Bronchial epithelial cell (primary cell): ENCODE measurements at regions not wholly inside any gene's neighbourhood (a gene's known extent, or its start where the extent isn't known, plus 50 kb on each side); places are given as distances from the start of the nearest gene placed in this dataset.

Source experiments
- DNase-seq: peaks from one replicate; pipeline ENCODE4 v3.0.0-alpha.2; 2010; ENCODE audit warnings: low read depth
- FAIRE-seq: peaks from 2 replicates; lab custom pipeline; 2011; peaks lifted over from hg19 to GRCh38; lab: Jason Lieb, UNC
- H3K27me3 ChIP-seq: 2 replicates; pipeline ENCODE4 v1.5.1; 2011; ENCODE audit warnings: low read length; ENCODE audit not compliant: control insufficient read depth, insufficient read depth
- H3K36me3 ChIP-seq: 2 replicates; pipeline ENCODE4 v1.5.1; 2011; ENCODE audit warnings: low read length; ENCODE audit not compliant: control insufficient read depth, insufficient read depth
- H3K4me3 ChIP-seq: 2 replicates; pipeline ENCODE4 v1.5.1; 2011; ENCODE audit warnings: mild to moderate bottlenecking, low read depth, low read length, control low read depth
- CTCF ChIP-seq: IDR thresholded peaks from 2 replicates; pipeline ENCODE4 v1.5.1; 2011; ENCODE audit warnings: mild to moderate bottlenecking, moderate library complexity, low read length, control low read depth, inconsistent platforms; ENCODE audit not compliant: insufficient read depth, severe bottlenecking

- DNase-seq, result no peak
- H3K36me3 ChIP-seq, result no peaks in the 10 kb centered on the region
- FAIRE-seq, result no peak
- H3K27me3 ChIP-seq, result no peaks in the 10 kb centered on the region
- H3K4me3 ChIP-seq, result no peak overlapping the region
- TF ChIP-seq CTCF, result no peak
These were observed 289.7 kb downstream of the PBX3 start for GRCh38 chr9:126036881-126037291.

- FAIRE-seq (no peak), DNase-seq (no peak)
- TF ChIP-seq CTCF, result no peak
- H3K27me3 ChIP-seq, result no peaks in the 10 kb centered on the region
- H3K36me3 ChIP-seq, result no peaks in the 10 kb centered on the region
- no peak overlapping the region for H3K4me3 ChIP-seq
These were observed 287.8 kb upstream of the MVB12B start for GRCh38 chr9:126038790-126039189.

- H3K36me3 ChIP-seq, result no peaks in the 10 kb centered on the region
- H3K27me3 ChIP-seq, result no peaks in the 10 kb centered on the region
- peak; percentile 7 for FAIRE-seq
- DNase-seq, result no peak
- no peak overlapping the region for H3K4me3 ChIP-seq
- no peak for TF ChIP-seq CTCF
These were observed 282.9 kb upstream of the MVB12B start for GRCh38 chr9:126043681-126044080.

GRCh38 chr9:126049088-126049487 is 277.5 kb upstream of the MVB12B start:
- H3K4me3 ChIP-seq, result no peak overlapping the region
- no peak for TF ChIP-seq CTCF
- DNase-seq (no peak), FAIRE-seq (no peak)
- peaks cover 3% of the 10 kb centered on the region for H3K27me3 ChIP-seq
- H3K36me3 ChIP-seq, result no peaks in the 10 kb centered on the region

GRCh38 chr9:126049896-126050604 is 276.6 kb upstream of the MVB12B start:
- H3K36me3 ChIP-seq, result no peaks in the 10 kb centered on the region
- H3K4me3 ChIP-seq, result no peak overlapping the region
- DNase-seq (no peak), FAIRE-seq (no peak)
- no peak for TF ChIP-seq CTCF
- peaks cover 3% of the 10 kb centered on the region for H3K27me3 ChIP-seq

GRCh38 chr9:126050605-126050990 is 276.0 kb upstream of the MVB12B start:
- no peak for TF ChIP-seq CTCF
- H3K36me3 ChIP-seq, result no peaks in the 10 kb centered on the region
- FAIRE-seq (no peak), DNase-seq (no peak)
- H3K27me3 ChIP-seq, result peaks cover 3% of the 10 kb centered on the region
- no peak overlapping the region for H3K4me3 ChIP-seq
